ENCODE measurements at regions not wholly inside any gene's neighbourhood (a gene's known extent, or its start where the extent isn't known, plus 50 kb on each side); places are given as distances from the start of the nearest gene placed in this dataset.

DNA sequence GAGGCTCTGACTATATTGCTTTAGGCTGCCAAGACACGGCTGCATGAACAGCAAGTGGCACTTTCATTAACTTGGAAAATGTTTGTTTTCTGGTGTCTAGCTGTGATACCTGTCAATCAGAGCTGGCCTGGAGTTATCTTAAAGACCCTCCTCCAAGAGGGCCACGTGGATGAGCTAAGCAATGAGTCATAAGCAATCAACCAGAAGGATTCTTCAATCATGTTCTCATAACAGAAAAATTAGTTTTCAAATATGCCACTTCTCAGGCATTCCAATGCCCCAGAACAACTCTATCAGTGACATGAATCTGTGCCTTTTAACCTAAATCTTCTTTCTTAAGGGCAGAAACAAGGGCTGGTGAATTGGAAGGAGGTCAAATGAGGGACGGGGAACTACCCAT lies 283.0 kb downstream of the HTR1B start:
- TF ChIP-seq, protein P1, sequence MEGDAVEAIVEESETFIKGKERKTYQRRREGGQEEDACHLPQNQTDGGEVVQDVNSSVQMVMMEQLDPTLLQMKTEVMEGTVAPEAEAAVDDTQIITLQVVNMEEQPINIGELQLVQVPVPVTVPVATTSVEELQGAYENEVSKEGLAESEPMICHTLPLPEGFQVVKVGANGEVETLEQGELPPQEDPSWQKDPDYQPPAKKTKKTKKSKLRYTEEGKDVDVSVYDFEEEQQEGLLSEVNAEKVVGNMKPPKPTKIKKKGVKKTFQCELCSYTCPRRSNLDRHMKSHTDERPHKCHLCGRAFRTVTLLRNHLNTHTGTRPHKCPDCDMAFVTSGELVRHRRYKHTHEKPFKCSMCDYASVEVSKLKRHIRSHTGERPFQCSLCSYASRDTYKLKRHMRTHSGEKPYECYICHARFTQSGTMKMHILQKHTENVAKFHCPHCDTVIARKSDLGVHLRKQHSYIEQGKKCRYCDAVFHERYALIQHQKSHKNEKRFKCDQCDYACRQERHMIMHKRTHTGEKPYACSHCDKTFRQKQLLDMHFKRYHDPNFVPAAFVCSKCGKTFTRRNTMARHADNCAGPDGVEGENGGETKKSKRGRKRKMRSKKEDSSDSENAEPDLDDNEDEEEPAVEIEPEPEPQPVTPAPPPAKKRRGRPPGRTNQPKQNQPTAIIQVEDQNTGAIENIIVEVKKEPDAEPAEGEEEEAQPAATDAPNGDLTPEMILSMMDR (IDR thresholded peaks at IDR 0.05; ENCODE audit: borderline replicate concordance, extremely low read depth, low read length, poor library complexity, severe bottlenecking): no peak
- TF ChIP-seq EZH2 (IDR thresholded peaks at IDR 0.05; ENCODE audit: borderline replicate concordance, low read depth, low read length, severe bottlenecking): no peak

All from DND-41 (cell line).